Upper lobe of left lung (tissue), 4 donors: ENCODE measurements at regions not wholly inside any gene's neighbourhood (a gene's known extent, or its start where the extent isn't known, plus 50 kb on each side); places are given as distances from the start of the nearest gene placed in this dataset.
"Not testable (repeated sequence)": the region's sequence is repeated elsewhere in the genome, so short reads cannot be mapped to it uniquely, and the experiment has no call there.

Experiments used
- EP300 ChIP-seq, 4 donors: sonication (generic); formaldehyde crosslinking; IDR thresholded peaks; one replicate each; pipeline ENCODE4 v1.5.1; 2017; ENCODE audit warnings: antibody characterized with exemption in 4 of 4, control low read depth in 2 of 4
- POLR2A ChIP-seq, 4 donors: fragments of 450-650 bp; IDR thresholded peaks; one replicate each; pipeline ENCODE4 v1.5.1; 2016 to 2017; ENCODE audit warnings: antibody characterized with exemption in 4 of 4, mild to moderate bottlenecking in 2 of 4
- TF ChIP-seq, protein P1 (sequence below), 6 experiments: fragments of 450-650 bp in 4 of 6; fragments of 200-600 bp in 2 of 6; sonication (generic) in 2 of 6; IDR thresholded peaks; one replicate each; pipeline ENCODE4 v1.5.1; 2016 to 2019; ENCODE audit warnings: antibody characterized with exemption in 6 of 6

DNA sequence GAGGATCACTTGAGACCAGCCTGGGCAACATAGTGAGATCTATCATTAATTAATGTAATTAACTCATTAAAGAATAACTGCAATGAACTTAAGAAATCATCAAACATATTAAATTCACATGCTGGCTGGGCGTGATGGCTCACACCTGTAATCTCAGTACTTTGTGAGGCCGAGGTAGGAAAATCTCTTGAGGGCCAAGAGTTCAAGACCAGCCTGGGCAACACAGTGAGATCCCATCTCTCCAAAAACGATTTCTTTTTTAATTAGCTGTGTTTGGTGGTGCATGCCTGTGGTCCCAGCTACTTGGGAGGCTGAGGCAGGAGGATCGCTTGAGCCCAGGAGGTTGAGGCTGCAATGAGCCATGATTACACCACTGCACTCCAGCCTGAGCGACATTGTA lies 117.2 kb downstream of the ZFAND4 start:
- TF ChIP-seq, protein P1, sequence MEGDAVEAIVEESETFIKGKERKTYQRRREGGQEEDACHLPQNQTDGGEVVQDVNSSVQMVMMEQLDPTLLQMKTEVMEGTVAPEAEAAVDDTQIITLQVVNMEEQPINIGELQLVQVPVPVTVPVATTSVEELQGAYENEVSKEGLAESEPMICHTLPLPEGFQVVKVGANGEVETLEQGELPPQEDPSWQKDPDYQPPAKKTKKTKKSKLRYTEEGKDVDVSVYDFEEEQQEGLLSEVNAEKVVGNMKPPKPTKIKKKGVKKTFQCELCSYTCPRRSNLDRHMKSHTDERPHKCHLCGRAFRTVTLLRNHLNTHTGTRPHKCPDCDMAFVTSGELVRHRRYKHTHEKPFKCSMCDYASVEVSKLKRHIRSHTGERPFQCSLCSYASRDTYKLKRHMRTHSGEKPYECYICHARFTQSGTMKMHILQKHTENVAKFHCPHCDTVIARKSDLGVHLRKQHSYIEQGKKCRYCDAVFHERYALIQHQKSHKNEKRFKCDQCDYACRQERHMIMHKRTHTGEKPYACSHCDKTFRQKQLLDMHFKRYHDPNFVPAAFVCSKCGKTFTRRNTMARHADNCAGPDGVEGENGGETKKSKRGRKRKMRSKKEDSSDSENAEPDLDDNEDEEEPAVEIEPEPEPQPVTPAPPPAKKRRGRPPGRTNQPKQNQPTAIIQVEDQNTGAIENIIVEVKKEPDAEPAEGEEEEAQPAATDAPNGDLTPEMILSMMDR (IDR thresholded peaks at IDR 0.05): not testable (repeated sequence)
- TF ChIP-seq POLR2A, EP300 (IDR thresholded peaks at IDR 0.05): not testable (repeated sequence)
